GM19468 (cell line): ENCODE measurements at regions not wholly inside any gene's neighbourhood (a gene's known extent, or its start where the extent isn't known, plus 50 kb on each side); places are given as distances from the start of the nearest gene placed in this dataset.

Experiments used
- ATAC-seq: cut with Tn5 transposase; IDR thresholded peaks from one replicate; pipeline ENCODE4 v1.9.1; 2021; ENCODE audit warnings: mild to moderate bottlenecking, moderate library complexity, moderate number of reproducible peaks; ENCODE audit not compliant: unreplicated experiment; ENCODE audit errors: extremely low read depth

DNA sequence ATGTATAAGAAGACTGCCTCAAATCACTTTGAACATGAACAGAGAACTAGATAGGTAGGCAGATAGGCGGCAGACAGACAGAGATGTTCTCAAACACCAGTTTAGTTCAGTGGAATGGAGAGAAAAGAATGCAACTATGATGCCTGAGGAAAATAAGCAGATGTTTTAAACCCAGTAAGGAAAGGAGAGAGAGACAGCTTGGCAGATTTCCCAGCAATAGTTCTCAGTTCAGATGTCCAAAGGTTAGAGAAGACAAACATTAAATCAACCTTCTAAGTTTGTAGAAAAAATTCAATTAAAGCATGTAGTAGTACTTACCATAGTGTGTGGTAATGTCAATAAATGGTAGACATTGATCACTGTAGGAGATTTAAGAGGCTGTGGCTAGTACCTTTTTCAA is 209.6 kb upstream of the PFN2 start:
- no peak for ATAC-seq

DNA sequence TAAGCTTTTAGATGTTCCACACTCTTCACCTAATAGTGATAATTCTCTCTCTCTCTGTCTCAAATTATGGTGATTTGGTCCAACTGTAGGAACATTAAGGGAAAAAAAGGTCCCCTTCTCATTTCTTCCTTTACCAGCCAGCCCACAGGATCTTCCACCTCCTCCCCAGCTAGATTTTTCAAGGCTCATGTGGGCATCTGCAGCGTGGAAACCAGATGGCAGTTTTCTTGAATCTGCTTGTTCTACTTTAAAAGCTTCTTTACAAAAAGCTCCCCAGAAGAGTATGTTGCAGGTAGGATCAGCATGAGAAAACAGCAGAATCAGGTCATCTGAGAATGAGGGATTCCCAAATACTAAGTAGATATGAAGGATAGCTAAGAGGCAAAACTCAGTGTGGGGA is 208.6 kb upstream of the PFN2 start:
- ATAC-seq: no peak

DNA sequence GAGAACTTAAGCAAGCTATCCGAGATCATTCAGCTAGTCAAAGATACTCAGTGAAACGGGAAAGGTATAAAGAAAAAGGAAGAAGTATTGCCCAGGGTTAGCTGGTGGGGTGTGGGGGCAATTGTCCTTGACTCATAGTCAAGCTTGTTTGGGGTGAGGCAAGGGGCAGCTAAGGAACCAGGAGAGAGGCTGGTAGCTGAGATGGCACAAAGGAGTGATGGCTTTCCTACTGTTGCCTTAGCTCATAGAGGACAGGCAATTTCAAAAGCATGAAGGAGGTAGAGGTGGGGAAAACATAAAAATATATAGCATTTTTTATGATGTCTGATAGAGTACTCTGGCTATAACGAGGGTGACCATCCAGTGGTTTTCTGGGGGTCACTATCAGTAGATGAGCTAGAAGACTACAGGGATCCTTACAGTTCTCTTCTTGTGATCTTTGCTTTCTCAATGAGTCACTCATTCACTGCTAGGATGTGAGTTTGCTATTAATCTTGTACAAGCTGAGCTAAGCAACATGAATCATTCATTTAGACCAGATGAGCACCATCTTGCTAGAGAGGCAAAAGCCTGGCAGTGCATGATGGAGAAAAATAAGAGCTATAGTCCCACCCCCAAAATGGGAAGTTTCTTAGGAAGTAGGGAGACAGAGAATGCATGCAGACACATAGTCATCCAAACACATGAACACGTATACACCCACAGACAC is 207.1 kb upstream of the PFN2 start:
- no peak for ATAC-seq

DNA sequence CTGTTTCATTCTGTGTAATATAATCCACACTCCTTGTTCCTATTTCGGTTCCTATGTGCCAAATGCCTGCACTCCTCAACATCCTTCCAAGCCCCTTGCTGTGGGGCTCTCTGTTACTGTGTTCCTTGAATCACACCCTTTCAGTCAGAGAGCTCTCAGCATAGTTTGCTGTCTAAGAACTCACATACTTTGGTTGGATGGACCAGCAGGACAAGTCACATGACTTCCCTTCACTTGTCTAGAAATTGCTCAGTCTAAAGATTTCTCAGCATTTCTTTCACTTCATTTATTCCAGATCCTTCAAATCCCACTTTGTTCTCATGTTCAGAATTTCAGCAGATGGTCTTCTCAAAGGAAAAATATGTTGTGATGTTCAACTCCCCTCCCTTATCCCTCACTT is 203.5 kb upstream of the PFN2 start:
- no peak for ATAC-seq

DNA sequence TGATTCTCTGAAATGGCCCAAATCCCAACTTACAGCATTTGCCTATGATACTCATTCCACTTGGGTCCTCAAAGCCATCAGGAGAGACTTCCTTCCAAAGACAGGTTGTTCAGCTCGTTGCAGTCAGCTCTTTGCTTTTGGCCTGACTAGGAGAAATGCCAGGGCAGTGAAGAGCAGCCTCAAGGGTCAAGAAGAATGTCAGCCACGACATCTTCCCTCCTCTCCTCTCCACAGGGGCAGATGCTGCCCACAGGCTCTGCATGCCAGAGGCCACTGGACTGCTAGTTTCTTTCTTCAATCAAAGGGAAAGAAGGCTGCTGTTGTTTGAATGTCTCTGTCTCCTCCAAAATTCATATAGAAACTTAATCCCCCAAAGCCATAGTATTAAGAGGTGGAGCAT is 201.7 kb upstream of the PFN2 start:
- no peak for ATAC-seq

DNA sequence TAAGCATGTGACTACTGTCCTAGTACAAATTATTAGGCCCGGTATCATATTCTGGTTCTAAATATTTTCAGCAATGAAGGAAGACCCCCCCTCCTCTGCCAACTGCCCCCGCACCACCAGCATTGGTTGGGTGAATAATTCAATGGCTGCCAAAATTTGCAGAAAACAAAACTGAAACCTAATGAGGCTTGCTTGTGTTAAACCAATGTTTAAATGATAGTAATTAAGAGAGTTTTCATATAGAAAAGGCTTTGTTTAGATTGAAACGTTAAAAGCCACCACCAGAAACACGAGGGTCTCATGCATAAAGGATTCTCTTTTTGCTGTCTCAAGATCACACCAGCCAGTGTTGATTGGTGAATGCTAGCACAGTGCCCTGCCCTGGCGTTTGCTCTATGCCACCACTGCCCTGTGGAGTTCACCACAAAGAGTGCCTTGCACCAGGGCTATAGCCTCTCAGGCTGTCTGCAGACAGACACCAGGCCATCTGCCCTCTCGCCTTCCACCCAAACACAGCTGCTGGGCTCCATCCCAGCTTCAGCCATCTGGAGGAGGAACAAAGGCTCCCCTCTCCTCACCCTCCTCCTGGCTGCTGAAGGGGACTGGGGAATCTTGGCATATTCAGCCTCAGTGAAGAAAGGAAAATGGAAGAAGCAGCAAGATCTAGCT is 200.3 kb upstream of the PFN2 start:
- ATAC-seq: no peak

DNA sequence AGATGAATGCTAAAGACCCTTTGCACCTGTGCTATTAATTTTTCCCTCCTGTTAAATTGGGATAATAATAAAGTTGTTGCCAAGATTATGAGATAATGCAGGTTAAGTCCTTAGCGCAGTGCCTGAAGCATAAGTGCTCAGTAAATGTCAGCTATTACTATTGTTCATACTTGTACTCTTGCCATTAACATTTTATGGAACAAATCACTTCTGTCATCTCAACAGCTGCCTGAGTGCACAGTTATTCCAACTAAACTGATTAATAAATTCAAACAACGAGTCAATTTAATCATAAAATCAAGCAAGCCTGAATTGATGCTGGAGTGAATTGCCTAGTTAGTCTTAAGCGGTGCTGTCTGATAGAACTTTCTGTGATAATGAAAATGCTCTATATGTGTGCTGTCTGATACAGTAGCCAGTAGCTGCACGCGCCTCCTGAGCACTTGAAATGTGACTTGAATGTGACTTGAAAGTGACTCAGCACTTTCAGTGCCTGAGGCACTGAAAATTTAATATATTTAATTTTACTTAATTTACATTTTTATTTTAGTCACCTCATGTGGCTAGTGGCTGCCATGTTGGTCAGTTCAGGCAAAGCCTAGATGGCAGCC is 198.7 kb upstream of the PFN2 start:
- no peak for ATAC-seq

DNA sequence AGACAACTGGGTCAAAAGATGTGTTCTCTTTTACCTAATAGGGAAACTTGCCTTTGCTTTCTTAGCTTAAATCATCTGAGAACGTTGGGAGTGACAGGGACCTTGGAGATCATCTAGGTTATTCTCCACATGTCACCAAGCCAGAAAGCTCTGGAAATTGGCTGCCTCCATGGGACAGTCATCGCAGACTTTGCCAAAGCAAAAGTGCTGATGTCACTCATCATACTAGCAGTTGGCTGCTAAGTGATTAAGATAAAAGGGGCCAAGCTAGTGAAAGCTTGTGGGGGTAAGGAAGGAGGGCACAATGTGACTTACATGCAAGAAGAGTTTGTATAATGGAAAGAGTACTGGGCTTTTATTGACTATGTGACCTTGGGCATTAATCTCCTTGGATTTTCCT is 198.0 kb upstream of the PFN2 start:
- ATAC-seq: no peak

DNA sequence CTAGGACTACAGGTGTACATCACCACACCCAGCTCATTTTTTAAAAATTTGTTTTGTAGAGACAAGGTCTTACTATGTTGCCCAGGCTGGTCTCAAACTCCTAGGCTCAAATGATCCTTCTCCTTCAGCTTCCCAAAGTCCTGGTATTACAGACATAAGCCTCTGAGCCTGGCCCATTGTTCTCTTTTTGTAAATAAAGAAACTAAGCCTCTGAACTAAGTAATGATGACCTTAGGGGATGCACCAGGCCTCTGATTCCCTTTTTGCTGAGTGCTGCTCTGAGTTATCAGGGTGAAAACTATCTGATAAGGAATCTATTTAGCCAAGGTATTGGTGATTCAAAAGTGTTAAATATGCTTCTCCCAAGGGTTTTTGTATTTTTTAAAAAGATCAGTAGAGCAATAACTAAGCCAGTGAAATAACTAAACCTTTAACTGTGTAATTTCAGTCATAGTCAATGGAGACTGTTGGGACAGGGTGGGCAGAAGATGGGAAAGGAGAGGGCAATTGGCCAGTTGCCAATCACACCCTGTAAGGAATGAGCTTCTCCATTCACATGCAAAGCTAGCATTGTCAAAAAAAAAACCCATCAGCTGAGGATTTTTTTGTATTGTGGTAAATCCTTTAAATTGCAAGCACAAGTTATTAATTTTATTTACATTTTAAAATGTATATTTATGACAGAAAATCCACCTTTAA is 194.8 kb upstream of the PFN2 start:
- ATAC-seq: no peak

DNA sequence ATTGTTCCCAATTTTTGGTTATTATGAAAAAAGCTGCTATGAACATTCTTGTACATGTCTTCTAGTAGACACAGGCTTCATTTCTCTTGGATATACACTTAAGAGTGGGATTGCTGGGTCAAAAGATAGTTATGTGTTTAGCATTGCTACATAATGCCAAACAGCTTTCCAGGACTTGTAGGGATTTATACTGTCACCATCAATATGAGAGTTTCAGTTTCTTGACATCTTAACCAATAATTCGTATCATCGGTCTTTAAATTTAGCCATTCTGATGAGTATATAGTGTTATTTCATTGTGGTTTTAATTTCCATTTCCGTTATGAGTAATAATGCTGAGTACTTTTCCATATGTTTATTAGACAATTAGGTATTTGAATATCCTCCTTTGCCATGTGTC is 190.3 kb upstream of the PFN2 start:
- no peak for ATAC-seq

DNA sequence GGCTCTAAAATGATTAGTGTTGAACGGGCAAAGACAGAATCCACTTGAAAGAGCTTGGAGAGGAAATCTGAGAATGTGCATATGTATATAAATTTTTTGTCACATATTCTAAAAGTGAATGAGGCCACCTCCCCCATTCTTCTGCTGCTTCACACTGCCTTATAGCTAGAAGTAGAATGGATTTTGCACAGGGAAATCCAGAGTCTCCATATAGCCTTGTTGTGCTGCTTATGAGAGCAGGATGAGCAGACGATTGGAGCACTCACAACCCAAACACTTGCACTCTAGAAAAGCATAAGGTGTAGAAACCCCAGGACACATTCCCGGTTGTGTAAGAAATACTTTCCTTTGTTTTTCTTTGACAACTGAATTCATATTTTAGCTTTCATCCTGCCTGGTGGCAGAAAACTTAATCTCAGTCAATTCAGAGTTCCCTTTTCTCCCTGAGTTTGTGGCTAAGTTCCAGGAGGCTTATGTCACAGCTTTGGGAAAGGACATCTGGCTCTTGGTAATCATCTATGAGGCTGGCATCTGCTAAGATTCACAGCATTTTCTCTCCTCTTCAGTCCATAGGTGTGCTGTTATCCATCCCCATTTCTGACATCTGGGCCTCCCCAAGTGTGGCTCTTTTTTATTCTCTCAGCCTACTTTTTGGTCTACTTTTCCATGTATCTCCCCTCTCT is 188.4 kb upstream of the PFN2 start:
- ATAC-seq: no peak

DNA sequence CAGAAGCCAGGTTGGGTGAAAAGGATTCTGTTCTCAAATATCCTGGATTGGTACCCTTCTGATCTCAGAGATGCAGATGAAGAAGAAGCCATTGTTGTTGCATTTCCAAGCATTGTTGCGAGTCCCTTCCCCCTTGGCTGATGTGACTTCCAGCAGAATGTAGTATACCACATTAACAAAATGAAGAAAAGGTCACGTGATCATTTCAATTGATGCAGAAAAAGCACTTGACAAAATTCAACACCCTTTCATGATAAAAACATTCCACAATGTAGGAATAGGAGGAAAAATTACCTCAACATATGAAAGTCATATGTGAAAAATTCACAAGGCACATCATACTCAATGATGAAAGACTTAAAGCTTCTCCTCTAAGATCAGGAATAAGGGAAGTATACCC is 181.9 kb upstream of the PFN2 start:
- ATAC-seq: no peak

DNA sequence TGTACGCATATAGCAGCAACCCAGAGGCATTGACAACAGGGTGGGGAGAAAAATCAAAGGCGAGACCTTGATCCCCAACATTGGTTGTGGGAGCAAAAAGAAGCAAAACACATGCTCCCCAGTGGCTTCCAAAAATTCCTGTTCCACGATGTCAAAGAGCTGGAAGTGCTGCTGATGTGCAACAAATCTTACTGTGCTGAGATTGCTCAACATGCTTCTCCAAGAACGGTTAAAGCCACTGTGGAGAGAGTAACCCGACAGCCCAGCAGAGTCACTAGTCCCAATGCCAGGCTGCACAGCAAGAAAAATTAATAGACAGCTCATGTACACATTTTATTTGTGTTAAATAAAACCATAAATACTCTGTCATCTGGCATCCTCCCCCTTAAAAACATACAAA is 179.9 kb upstream of the PFN2 start:
- ATAC-seq: no peak

DNA sequence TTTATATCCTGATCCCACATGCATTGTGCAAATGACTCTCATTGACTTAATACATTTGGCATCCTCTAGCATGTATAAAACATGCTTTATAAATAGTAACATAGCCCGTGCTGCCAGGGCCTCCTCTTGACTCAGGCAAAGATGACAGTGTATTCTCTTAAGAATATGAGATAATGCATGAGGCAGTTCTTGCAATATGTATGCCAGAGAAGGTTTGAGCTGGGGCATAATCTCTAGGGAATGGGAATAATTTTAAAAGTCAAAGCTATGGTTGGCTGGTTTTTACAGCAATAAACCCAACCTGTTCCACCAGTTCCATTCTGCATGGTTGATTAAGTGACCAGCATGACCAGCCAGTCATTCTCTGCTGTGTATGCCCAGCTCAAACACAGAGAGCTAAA is 179.0 kb upstream of the PFN2 start:
- ATAC-seq: no peak

DNA sequence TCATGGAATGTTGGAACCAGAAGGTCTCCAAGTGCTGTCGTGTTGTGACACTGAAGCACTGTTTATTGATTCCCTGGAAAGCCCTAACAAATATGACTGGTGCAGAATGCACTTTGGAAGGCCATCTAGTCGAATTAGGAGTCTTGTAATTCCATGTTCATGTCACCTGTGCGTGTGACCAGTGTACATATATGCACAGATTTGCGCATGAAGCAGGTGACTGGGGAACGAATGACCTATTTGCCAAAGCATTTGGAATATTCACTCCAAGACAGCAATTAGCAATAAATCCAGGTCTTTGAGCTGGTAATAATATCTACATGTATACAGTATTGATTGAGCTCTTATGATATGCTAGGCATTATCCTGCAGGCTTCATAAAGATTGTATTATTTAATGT is 177.5 kb upstream of the PFN2 start:
- no peak for ATAC-seq

DNA sequence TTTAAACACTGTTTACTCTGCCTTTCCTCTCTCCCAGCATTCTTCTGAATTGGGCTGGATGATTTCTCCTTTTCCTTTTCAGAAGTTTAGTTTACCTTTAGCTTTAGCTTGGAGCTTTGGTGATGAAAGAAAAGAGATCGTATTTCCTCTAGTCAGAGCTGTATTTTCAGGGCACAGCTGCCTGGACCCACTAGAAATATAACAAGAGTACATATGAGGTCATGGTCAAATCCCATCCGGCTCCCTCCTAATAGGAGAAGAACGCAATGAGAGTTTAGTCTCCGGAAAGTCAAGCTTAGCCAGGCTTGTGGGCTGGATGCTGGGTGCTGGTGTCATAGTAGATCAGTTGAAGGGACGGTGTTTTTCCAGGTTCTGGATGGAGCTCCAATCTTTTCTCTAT is 177.1 kb upstream of the PFN2 start:
- ATAC-seq: no peak

DNA sequence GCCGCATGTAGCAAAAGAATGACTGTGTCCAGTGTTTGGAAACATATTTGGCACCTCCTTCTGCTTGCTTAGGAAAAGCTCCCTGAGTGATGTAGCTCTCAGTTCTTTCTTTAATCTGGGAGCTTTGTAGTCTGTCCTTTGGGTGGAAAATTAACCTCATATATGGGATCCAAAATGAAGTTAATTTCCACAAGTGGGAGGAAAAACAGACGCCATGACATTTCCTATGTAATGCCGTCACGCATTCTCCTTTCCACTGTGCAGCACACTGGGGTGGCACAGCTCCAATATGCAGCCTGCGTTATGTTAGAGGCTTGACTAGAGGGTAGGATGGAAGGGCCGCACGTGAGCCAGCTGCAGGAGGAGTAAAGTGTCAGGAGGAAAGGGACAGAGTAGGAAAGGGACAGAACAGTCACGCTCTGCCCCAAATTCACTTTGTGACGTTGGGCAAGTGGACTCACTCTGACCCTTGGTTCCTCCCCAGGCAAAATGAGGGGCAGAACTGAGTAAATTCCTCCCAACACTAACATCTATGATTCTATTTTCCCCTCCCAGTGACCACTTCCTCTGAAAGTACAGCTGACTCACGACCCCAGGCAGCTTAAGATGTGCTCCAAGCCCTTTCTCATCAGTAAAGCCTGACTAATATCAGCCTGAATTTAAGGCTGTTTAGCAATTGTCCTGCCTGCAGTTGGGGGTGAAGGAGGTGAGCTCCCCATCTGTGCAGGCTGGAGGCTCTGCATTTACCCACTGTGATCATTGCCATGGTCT is 176.5 kb upstream of the PFN2 start:
- ATAC-seq: no peak

DNA sequence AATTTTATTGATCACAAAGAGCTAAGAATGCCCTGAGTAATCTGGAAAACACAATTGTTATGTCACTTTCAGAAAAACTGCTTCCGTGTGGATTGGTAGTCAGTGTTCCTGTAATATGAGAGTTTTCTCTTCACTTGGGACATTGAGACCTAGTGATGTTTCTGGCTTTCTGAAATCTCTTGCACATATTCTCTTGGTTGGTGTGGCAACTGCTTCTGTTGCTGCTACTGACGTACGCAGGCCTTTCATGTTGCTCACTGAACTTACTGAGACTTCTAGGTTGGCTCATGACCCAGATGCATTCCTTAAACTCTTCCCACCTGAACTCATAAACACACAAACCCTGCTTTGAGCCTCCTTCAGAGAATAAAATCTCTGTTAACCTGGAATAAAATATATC is 175.0 kb upstream of the PFN2 start:
- no peak for ATAC-seq

DNA sequence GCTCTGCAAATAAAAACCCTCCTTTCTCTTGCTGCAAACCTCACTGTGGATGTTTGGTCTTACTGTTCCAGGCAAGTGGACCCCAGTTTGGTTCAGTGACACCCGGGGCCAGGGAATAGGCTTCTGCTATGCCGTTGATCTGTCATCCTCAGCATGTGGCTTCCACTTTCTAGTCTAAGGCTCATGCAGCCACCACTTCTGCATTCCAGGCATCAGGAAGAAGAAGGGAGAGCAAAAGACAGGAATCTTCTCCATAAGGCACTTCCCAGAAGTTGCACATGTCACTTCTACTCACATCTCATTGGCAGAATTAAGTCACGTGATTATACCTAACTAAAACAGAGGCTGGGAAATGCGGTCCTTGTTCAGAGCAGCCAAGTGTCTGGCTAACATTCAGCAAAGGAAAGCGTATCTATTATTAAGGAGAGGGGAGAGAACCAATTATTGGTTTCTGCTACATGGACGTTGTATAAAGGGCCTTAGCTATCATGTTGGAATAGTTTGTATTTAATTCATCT is 173.6 kb upstream of the PFN2 start:
- no peak for ATAC-seq

DNA sequence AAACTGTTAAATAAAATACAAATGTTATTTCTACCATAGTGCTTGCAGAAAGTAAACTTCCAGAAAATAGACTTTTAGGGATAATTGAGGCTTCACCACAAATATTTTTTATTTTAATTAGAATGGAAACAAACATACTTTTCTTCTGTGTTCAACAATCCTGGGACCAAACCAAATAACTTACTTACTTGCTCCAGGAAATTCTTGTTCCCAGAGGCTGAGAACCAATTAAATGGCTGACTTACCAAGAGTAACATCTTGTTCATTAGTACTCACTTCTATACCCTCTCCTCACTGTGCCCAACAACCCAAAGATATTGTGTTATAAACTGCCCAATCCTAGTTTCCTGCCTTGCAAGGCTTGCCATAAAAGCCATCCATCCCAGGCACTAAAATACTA is 172.2 kb upstream of the PFN2 start:
- ATAC-seq: no peak
